GM23338 (cell line): ENCODE measurements at regions not wholly inside any gene's neighbourhood (a gene's known extent, or its start where the extent isn't known, plus 50 kb on each side); places are given as distances from the start of the nearest gene placed in this dataset.

Experiments used
- ATAC-seq: fragments of 200-7000 bp; cut with Tn5 transposase; 3 replicates; pipeline ENCODE4 v1.9.1; 2020
- DNase-seq: peaks from one replicate; pipeline ENCODE4 v3.0.0-alpha.2; 2015; ENCODE audit warnings: low spot score
- H2AFZ ChIP-seq: fragments of 200-600 bp; sonication (generic); 2 replicates; pipeline ENCODE4 v1.8.0; 2016; ENCODE audit warnings: antibody characterized with exemption, mild to moderate bottlenecking, moderate library complexity
- H3F3A ChIP-seq: fragments of 200-600 bp; sonication (generic); replicated peaks from 2 replicates; pipeline ENCODE4 v1.8.0; 2017; ENCODE audit warnings: antibody characterized with exemption, mixed run types, low read depth
- H3K27ac ChIP-seq: fragments of 200-600 bp; sonication (generic); 2 replicates; pipeline ENCODE4 v1.6.1; 2016; ENCODE audit warnings: low read depth
- H3K27me3 ChIP-seq: fragments of 200-600 bp; sonication (generic); 2 replicates; pipeline ENCODE4 v1.8.0; 2016; ENCODE audit warnings: mild to moderate bottlenecking, mixed run types, moderate library complexity; ENCODE audit not compliant: insufficient read depth
- H3K36me3 ChIP-seq: fragments of 200-600 bp; sonication (generic); 2 replicates; pipeline ENCODE4 v1.8.0; 2016; ENCODE audit warnings: mild to moderate bottlenecking; ENCODE audit not compliant: insufficient read depth
- H3K4me1 ChIP-seq: fragments of 200-600 bp; sonication (generic); 2 replicates; pipeline ENCODE4 v1.8.0; 2016; ENCODE audit warnings: mild to moderate bottlenecking, moderate library complexity; ENCODE audit not compliant: insufficient read depth
- H3K4me2 ChIP-seq: fragments of 200-600 bp; sonication (generic); 2 replicates; pipeline ENCODE4 v1.7.1; 2017; ENCODE audit warnings: mixed run types
- H3K4me3 ChIP-seq: fragments of 200-600 bp; sonication (generic); 2 replicates; pipeline ENCODE4 v1.6.1; 2016; ENCODE audit warnings: mixed run types
- H3K79me2 ChIP-seq: fragments of 200-600 bp; sonication (generic); replicated peaks from 2 replicates; pipeline ENCODE4 v1.8.0; 2017; ENCODE audit warnings: mild to moderate bottlenecking; ENCODE audit not compliant: insufficient read depth
- H3K9me2 ChIP-seq: fragments of 200-600 bp; sonication (generic); 2 replicates; pipeline ENCODE4 v1.8.0; 2017; ENCODE audit not compliant: insufficient read depth
- H4K20me1 ChIP-seq: fragments of 200-600 bp; sonication (generic); replicated peaks from 2 replicates; pipeline ENCODE4 v1.8.0; 2017; ENCODE audit warnings: mild to moderate bottlenecking; ENCODE audit not compliant: insufficient read depth
- H3K27ac Mint-ChIP-seq: 2 replicates; pipeline ENCODE4 v1.8.0; 2020; ENCODE audit warnings: inconsistent platforms, mild to moderate bottlenecking, moderate library complexity, mixed read lengths
- H3K27me3 Mint-ChIP-seq: 3 replicates; pipeline ENCODE4 v1.8.0; 2022; ENCODE audit warnings: low read depth, mild to moderate bottlenecking, moderate library complexity, mixed read lengths, inconsistent platforms; ENCODE audit not compliant: insufficient read depth, poor library complexity
- H3K36me3 Mint-ChIP-seq: 3 replicates; pipeline ENCODE4 v1.8.0; 2021; ENCODE audit warnings: low read depth, mild to moderate bottlenecking, inconsistent platforms, moderate library complexity, mixed read lengths
- H3K4me1 Mint-ChIP-seq: 3 replicates; pipeline ENCODE4 v1.8.0; 2020; ENCODE audit warnings: mild to moderate bottlenecking, inconsistent platforms, mixed read lengths
- H3K4me3 Mint-ChIP-seq: 3 replicates; pipeline ENCODE4 v1.8.0; 2021; ENCODE audit warnings: moderate library complexity, mild to moderate bottlenecking, inconsistent platforms, mixed read lengths
- H3K9me3 Mint-ChIP-seq: 3 replicates; pipeline ENCODE4 v1.8.0; 2020; ENCODE audit warnings: moderate library complexity, mild to moderate bottlenecking, inconsistent platforms, mixed read lengths
- CREB1 ChIP-seq: fragments of 250-450 bp; sonication (Bioruptor Pico); IDR thresholded peaks from 2 replicates; pipeline ENCODE4 v1.5.0; 2020; ENCODE audit warnings: low read depth, mild to moderate bottlenecking, moderate library complexity
- EZH2 ChIP-seq: fragments of 200-600 bp; sonication (generic); IDR thresholded peaks from one replicate; pipeline ENCODE4 v1.8.0; 2017; ENCODE audit warnings: antibody characterized with exemption, mild to moderate bottlenecking, low read depth; ENCODE audit not compliant: unreplicated experiment
- EZH2phosphoT487 ChIP-seq: fragments of 200-600 bp; sonication (generic); IDR thresholded peaks from one replicate; pipeline ENCODE4 v1.8.1; 2018; ENCODE audit warnings: antibody characterized with exemption; ENCODE audit not compliant: unreplicated experiment
- JUNB ChIP-seq: IDR thresholded peaks from one replicate; pipeline ENCODE4 v1.6.1; 2016; ENCODE audit warnings: antibody characterized with exemption; ENCODE audit not compliant: unreplicated experiment
- NANOG ChIP-seq: IDR thresholded peaks from 2 replicates; pipeline ENCODE4 v1.6.1; 2016; ENCODE audit warnings: antibody characterized with exemption, borderline replicate concordance
- POLR2AphosphoS5 ChIP-seq: IDR thresholded peaks from 2 replicates; pipeline ENCODE4 v1.6.1; 2016; ENCODE audit warnings: antibody characterized with exemption, low read depth
- STAT1 ChIP-seq: IDR thresholded peaks from one replicate; pipeline ENCODE4 v1.6.1; 2016; ENCODE audit warnings: antibody characterized with exemption; ENCODE audit not compliant: unreplicated experiment
- ZNF114 ChIP-seq: fragments of 250-450 bp; sonication (Bioruptor Pico); IDR thresholded peaks from 2 replicates; pipeline ENCODE4 v1.5.0; 2020; ENCODE audit warnings: mild to moderate bottlenecking, moderate library complexity
- ZNF331 ChIP-seq: fragments of 250-450 bp; sonication (Bioruptor Pico); IDR thresholded peaks from 2 replicates; pipeline ENCODE4 v1.5.0; 2020; ENCODE audit warnings: low read depth, mild to moderate bottlenecking, moderate library complexity
- TF ChIP-seq, protein P1 (sequence below), 2 experiments: fragments of 200-600 bp in 1 of 2; sonication (generic) in 1 of 2; conservative IDR thresholded peaks; 2 replicates each; pipeline versions ENCODE4 v1.5.1 to v1.6.1; 2016 to 2017; ENCODE audit warnings: antibody characterized with exemption in 2 of 2, low read depth in 2 of 2, mild to moderate bottlenecking in 2 of 2, moderate library complexity in 1 of 2
- TF ChIP-seq, protein P2 (sequence below): IDR thresholded peaks from 2 replicates; pipeline ENCODE4 v1.6.1; 2016; ENCODE audit warnings: antibody characterized with exemption

DNA sequence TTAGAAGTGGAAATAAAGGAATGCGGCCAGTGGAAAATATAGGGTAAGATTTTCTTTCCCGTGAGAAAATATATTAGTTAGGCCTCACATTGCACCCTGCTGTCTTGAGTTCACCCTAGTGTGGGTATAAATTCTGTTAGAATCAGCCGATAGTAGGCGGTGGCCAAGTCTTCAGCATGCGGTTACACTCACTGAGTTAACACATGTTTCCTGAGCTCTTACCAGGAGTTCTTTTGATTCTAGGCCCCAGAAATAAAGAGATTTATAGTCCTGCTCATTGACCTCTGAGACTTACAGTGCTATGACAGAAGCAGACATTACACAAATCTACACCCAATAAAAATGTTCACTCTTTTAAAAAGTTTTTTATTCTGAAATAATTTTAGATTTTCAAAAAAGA is 279.3 kb upstream of the LRRC7 start:
- no peak overlapping the region for H3K4me2 ChIP-seq
- Mint-ChIP-seq H3K27ac (no peak overlapping the region), H3K9me3 (no peaks in the 10 kb centered on the region), H3K36me3 (no peaks in the 10 kb centered on the region), H3K27me3 (no peaks in the 10 kb centered on the region), H3K4me3 (no peak overlapping the region), H3K4me1 (peaks cover 19% of the 10 kb centered on the region; the same call in 2 of the 3 replicates)
- DNase-seq (no peak), ATAC-seq (no peak)
- H3K4me1 ChIP-seq = 0 out of 2 replicates have a peak, but pooled peaks cover 8% of the 10 kb centered on the region
- H2AFZ ChIP-seq = no peak overlapping the region
- no peak for TF ChIP-seq EZH2phosphoT487
- no peak for TF ChIP-seq ZNF331 (CRISPR knock-in tag)
- TF ChIP-seq, protein P1, sequence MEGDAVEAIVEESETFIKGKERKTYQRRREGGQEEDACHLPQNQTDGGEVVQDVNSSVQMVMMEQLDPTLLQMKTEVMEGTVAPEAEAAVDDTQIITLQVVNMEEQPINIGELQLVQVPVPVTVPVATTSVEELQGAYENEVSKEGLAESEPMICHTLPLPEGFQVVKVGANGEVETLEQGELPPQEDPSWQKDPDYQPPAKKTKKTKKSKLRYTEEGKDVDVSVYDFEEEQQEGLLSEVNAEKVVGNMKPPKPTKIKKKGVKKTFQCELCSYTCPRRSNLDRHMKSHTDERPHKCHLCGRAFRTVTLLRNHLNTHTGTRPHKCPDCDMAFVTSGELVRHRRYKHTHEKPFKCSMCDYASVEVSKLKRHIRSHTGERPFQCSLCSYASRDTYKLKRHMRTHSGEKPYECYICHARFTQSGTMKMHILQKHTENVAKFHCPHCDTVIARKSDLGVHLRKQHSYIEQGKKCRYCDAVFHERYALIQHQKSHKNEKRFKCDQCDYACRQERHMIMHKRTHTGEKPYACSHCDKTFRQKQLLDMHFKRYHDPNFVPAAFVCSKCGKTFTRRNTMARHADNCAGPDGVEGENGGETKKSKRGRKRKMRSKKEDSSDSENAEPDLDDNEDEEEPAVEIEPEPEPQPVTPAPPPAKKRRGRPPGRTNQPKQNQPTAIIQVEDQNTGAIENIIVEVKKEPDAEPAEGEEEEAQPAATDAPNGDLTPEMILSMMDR (conservative IDR thresholded peaks at IDR 0.05; ENCODE audit: low read depth in 2 of 2) = no peak
- TF ChIP-seq CREB1 (CRISPR knock-in tag) = no peak
- no peak for TF ChIP-seq EZH2
- no peak for TF ChIP-seq POLR2AphosphoS5
- TF ChIP-seq, protein P2, sequence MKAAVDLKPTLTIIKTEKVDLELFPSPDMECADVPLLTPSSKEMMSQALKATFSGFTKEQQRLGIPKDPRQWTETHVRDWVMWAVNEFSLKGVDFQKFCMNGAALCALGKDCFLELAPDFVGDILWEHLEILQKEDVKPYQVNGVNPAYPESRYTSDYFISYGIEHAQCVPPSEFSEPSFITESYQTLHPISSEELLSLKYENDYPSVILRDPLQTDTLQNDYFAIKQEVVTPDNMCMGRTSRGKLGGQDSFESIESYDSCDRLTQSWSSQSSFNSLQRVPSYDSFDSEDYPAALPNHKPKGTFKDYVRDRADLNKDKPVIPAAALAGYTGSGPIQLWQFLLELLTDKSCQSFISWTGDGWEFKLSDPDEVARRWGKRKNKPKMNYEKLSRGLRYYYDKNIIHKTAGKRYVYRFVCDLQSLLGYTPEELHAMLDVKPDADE = no peak
- TF ChIP-seq NANOG = no peak
- no peaks in the 10 kb centered on the region for H3F3A ChIP-seq
- no peak overlapping the region for H3K27ac ChIP-seq
- no peaks in the 10 kb centered on the region for H3K79me2 ChIP-seq
- no peak overlapping the region for H3K4me3 ChIP-seq
- H4K20me1 ChIP-seq = no peaks in the 10 kb centered on the region
- H3K36me3 ChIP-seq = no peaks in the 10 kb centered on the region
- no peaks in the 10 kb centered on the region for H3K9me2 ChIP-seq
- H3K27me3 ChIP-seq = no peaks in the 10 kb centered on the region

DNA sequence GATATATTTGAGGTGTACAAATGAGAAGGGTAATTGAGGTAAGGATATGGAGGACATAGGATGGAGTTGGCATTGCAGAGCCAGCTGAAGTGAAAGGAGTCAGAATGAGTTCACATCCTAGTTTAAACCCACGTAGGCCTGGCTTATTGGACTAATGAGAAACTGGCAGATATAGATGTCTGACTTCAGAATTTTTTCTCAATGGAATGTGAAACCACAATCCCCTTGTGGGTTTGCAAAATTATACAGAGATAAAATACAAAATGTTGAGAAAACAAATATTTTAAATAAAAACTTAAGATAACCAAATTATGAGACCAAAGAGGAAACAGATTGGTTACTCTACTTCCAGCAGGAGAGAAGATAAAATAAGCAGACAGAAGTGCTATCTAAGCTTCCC is 277.4 kb upstream of the LRRC7 start:
- Mint-ChIP-seq H3K27ac (no peak overlapping the region), H3K9me3 (no peaks in the 10 kb centered on the region), H3K36me3 (no peaks in the 10 kb centered on the region), H3K27me3 (no peaks in the 10 kb centered on the region), H3K4me1 (peaks cover 7% of the 10 kb centered on the region; the same call in 1 of the 3 replicates), H3K4me3 (no peak overlapping the region)
- DNase-seq (no peak), ATAC-seq (no peak)
- H3K27me3 ChIP-seq = no peaks in the 10 kb centered on the region
- H2AFZ ChIP-seq = no peak overlapping the region
- no peaks in the 10 kb centered on the region for H3K9me2 ChIP-seq
- no peaks in the 10 kb centered on the region for H3F3A ChIP-seq
- H3K27ac ChIP-seq = no peak overlapping the region
- no peaks in the 10 kb centered on the region for H3K36me3 ChIP-seq
- H3K4me2 ChIP-seq = no peak overlapping the region
- TF ChIP-seq EZH2 = no peak
- H3K4me3 ChIP-seq = no peak overlapping the region
- H3K79me2 ChIP-seq = no peaks in the 10 kb centered on the region
- H4K20me1 ChIP-seq = no peaks in the 10 kb centered on the region
- no peaks in the 10 kb centered on the region for H3K4me1 ChIP-seq

DNA sequence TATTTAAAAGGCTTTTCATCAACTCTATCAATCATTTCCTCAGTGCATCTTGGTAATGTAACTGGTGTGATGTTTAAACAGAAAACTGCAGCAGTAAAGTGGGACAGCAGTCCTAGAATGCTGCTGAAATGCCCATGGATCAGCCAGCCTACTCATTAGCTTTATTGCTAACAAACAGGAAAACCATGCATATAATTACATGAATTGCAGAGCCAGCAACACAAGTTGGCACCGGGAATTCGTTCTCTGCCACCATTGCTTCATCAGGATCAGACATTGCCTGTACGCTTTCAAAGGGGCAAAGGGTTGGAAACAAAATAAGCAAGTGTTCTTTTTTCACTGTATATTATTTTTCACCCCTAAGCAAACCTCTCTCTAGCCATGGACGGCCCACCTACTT is 276.2 kb upstream of the LRRC7 start:
- DNase-seq = no peak
- H3K4me3 Mint-ChIP-seq = no peak overlapping the region
- TF ChIP-seq ZNF114 (CRISPR knock-in tag) (no peak), JUNB (no peak), EZH2phosphoT487 (no peak), STAT1 (no peak), CREB1 (CRISPR knock-in tag) (no peak), EZH2 (no peak), NANOG (no peak), ZNF331 (CRISPR knock-in tag) (no peak)
- TF ChIP-seq, protein P2 = no peak
- TF ChIP-seq, protein P1 (conservative IDR thresholded peaks at IDR 0.05; ENCODE audit: low read depth in 2 of 2) = no peak

More for the DNA sequence above, 276.2 kb upstream of the LRRC7 start:
- no peaks in the 10 kb centered on the region for H3K36me3 ChIP-seq
- no peak for ATAC-seq
- Mint-ChIP-seq H3K4me1 (peaks cover 4% of the 10 kb centered on the region; the same call in 1 of the 3 replicates), H3K9me3 (no peaks in the 10 kb centered on the region), H3K27ac (no peak overlapping the region), H3K27me3 (no peaks in the 10 kb centered on the region), H3K36me3 (no peaks in the 10 kb centered on the region)
- no peaks in the 10 kb centered on the region for H3K79me2 ChIP-seq
- no peak overlapping the region for H3K27ac ChIP-seq
- no peaks in the 10 kb centered on the region for H3K27me3 ChIP-seq
- no peaks in the 10 kb centered on the region for H3K9me2 ChIP-seq
- no peak overlapping the region for H2AFZ ChIP-seq
- H3K4me2 ChIP-seq = no peak overlapping the region
- no peak overlapping the region for H3K4me3 ChIP-seq
- no peaks in the 10 kb centered on the region for H3K4me1 ChIP-seq
- H3F3A ChIP-seq = no peaks in the 10 kb centered on the region
- H4K20me1 ChIP-seq = no peaks in the 10 kb centered on the region
